ENCODE measurements at regions not wholly inside any gene's neighbourhood (a gene's known extent, or its start where the extent isn't known, plus 50 kb on each side); places are given as distances from the start of the nearest gene placed in this dataset.

DNA sequence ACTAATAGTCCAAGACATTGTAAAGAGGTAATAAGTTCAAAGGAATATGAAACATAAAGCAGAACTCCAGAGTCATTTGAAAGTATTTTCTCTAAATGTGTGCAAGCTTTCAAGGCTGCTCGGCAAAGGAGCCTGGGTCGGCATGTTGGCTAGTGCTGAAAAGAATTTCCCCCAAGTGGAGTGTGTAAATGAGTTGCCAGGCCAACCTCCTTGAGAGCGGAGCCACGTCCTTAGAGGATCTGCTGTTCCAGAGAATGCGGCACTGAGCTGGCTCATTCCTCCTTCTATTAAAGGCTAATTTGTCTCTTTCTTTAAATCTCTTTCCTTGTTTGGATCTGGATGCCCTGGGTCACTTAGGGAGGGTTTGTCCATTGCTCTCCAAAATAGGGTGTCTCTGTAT is 127.5 kb downstream of the RDH14 start:
- DNase-seq (ENCODE audit: low spot score): no peak
- H3K27me3 ChIP-seq (replicated peaks; ENCODE audit: insufficient read depth, low read depth, low read length, poor library complexity): no peaks in the 10 kb centered on the region
- intact Hi-C loops (cut with micrococcal nuclease; ENCODE audit: unreplicated experiment): no loop called here
- ChIA-PET CTCF (no interaction called here), POLR2A (ENCODE audit: low non-redundant PET) (no interaction called here)
- no peaks in the 10 kb centered on the region for H3K9me3 ChIP-seq (ENCODE audit: low read depth, low read length, poor library complexity, severe bottlenecking)
- H3K4me3 ChIP-seq (ENCODE audit: low read depth, low read length, poor library complexity, severe bottlenecking): no peak overlapping the region
- TF ChIP-seq, protein P1, sequence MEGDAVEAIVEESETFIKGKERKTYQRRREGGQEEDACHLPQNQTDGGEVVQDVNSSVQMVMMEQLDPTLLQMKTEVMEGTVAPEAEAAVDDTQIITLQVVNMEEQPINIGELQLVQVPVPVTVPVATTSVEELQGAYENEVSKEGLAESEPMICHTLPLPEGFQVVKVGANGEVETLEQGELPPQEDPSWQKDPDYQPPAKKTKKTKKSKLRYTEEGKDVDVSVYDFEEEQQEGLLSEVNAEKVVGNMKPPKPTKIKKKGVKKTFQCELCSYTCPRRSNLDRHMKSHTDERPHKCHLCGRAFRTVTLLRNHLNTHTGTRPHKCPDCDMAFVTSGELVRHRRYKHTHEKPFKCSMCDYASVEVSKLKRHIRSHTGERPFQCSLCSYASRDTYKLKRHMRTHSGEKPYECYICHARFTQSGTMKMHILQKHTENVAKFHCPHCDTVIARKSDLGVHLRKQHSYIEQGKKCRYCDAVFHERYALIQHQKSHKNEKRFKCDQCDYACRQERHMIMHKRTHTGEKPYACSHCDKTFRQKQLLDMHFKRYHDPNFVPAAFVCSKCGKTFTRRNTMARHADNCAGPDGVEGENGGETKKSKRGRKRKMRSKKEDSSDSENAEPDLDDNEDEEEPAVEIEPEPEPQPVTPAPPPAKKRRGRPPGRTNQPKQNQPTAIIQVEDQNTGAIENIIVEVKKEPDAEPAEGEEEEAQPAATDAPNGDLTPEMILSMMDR (conservative IDR thresholded peaks at IDR 0.05; ENCODE audit: low read depth, low read length): no peak
- no peak for TF ChIP-seq EZH2 (IDR thresholded peaks at IDR 0.05; ENCODE audit: borderline replicate concordance, low read depth, low read length, poor library complexity, severe bottlenecking)
- peaks cover 5% of the 10 kb centered on the region for H3K4me1 ChIP-seq (ENCODE audit: insufficient read depth, low read length, poor library complexity, severe bottlenecking)
- no TSS peak for BruUV-seq (replicated peaks)
- no peak overlapping the region for H3K27ac ChIP-seq (ENCODE audit: low read depth, low read length, poor library complexity, severe bottlenecking)
- no peaks in the 10 kb centered on the region for H3K36me3 ChIP-seq (ENCODE audit: insufficient read depth, low read length, poor library complexity, severe bottlenecking)

DNA sequence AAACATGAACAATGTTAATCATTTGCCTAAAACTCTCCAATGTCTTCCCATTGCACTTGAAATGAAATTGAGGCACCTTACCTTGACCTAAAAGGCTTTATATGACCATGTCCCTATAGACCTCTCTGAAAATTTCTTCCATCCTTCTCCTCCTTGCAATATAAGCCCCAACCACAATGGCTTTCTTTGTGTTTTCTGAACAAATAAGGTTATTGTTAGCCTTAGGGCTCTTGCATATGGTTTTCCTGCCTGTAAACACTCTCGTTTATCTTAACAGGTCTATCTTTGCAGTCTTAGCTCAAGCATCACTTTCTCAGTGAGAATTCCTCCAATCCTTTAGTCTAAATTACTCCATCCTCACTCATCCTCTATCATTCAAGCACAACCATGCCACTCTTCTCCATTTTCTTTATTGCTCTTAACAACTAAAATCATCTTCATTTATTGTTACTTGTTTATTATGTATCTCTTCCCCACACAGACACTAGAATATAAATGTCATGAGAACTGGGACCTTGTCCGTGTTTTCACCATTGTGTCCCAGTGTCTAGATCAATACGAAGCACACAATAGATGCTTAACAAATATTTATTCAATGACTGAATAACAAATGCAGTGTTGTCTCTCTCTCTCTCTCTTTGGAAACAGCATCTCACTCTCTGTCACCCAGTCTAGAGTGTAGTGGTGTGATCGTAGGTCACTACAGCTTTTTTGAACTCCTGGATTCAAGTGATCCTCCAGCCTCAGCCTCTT is 129.3 kb downstream of the RDH14 start:
- ChIA-PET POLR2A (ENCODE audit: low non-redundant PET) (no interaction called here), CTCF (no interaction called here)
- no peak for DNase-seq (ENCODE audit: low spot score)
- no TSS peak for BruUV-seq (replicated peaks)
- Histone ChIP-seq H3K4me3 (ENCODE audit: low read depth, low read length, poor library complexity, severe bottlenecking) (no peak overlapping the region), H3K4me1 (ENCODE audit: insufficient read depth, low read length, poor library complexity, severe bottlenecking) (no peaks in the 10 kb centered on the region), H3K27ac (ENCODE audit: low read depth, low read length, poor library complexity, severe bottlenecking) (no peak overlapping the region), H3K36me3 (ENCODE audit: insufficient read depth, low read length, poor library complexity, severe bottlenecking) (no peaks in the 10 kb centered on the region), H3K27me3 (replicated peaks; ENCODE audit: insufficient read depth, low read depth, low read length, poor library complexity) (no peaks in the 10 kb centered on the region), H3K9me3 (ENCODE audit: low read depth, low read length, poor library complexity, severe bottlenecking) (no peaks in the 10 kb centered on the region)
- TF ChIP-seq, protein P1 (conservative IDR thresholded peaks at IDR 0.05; ENCODE audit: low read depth, low read length): no peak
- no peak for TF ChIP-seq EZH2 (IDR thresholded peaks at IDR 0.05; ENCODE audit: borderline replicate concordance, low read depth, low read length, poor library complexity, severe bottlenecking)
- intact Hi-C loops (cut with micrococcal nuclease; ENCODE audit: unreplicated experiment): no loop called here

DNA sequence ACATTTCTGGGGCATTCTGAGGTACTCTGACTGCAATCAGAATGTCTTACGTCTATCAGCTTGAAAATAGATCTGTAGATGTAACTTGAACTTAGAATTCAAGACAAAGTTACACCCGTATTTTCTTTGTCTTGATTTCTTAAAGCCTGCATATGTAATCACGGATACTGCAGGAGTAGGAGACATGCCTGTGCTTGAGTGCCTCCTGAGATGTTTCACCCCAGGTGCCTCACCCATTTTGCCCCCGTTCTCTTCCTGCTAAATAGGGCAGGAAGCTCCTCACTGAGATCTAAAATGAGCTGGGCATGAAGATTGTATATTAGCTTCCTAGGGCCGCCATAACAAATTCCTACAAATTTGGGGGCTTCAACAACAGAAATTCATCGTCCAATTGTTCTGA is 131.9 kb downstream of the RDH14 start:
- intact Hi-C loops (cut with micrococcal nuclease; ENCODE audit: unreplicated experiment): no loop called here
- ChIA-PET CTCF (no interaction called here), POLR2A (ENCODE audit: low non-redundant PET) (no interaction called here)
- no peak overlapping the region for H3K4me3 ChIP-seq (ENCODE audit: low read depth, low read length, poor library complexity, severe bottlenecking)
- DNase-seq (ENCODE audit: low spot score): no peak
- TF ChIP-seq, protein P1 (conservative IDR thresholded peaks at IDR 0.05; ENCODE audit: low read depth, low read length): no peak
- TF ChIP-seq EZH2 (IDR thresholded peaks at IDR 0.05; ENCODE audit: borderline replicate concordance, low read depth, low read length, poor library complexity, severe bottlenecking): no peak
- no peak overlapping the region for H3K27ac ChIP-seq (ENCODE audit: low read depth, low read length, poor library complexity, severe bottlenecking)
- no TSS peak for BruUV-seq (replicated peaks)
- H3K4me1 ChIP-seq (ENCODE audit: insufficient read depth, low read length, poor library complexity, severe bottlenecking): no peaks in the 10 kb centered on the region
- no peaks in the 10 kb centered on the region for H3K9me3 ChIP-seq (ENCODE audit: low read depth, low read length, poor library complexity, severe bottlenecking)
- H3K36me3 ChIP-seq (ENCODE audit: insufficient read depth, low read length, poor library complexity, severe bottlenecking): no peaks in the 10 kb centered on the region
- H3K27me3 ChIP-seq (replicated peaks; ENCODE audit: insufficient read depth, low read depth, low read length, poor library complexity): no peaks in the 10 kb centered on the region

Measured in A673 (cell line).